GM12873 (cell line): ENCODE measurements at regions not wholly inside any gene's neighbourhood (a gene's known extent, or its start where the extent isn't known, plus 50 kb on each side); places are given as distances from the start of the nearest gene placed in this dataset.

Experiments used
- CTCF ChIP-seq: IDR thresholded peaks from 2 replicates; pipeline ENCODE4 v1.5.1; 2012; ENCODE audit warnings: low read depth, mild to moderate bottlenecking, moderate library complexity, low read length, control low read depth; ENCODE audit not compliant: insufficient read depth; ENCODE audit errors: missing control alignments

DNA sequence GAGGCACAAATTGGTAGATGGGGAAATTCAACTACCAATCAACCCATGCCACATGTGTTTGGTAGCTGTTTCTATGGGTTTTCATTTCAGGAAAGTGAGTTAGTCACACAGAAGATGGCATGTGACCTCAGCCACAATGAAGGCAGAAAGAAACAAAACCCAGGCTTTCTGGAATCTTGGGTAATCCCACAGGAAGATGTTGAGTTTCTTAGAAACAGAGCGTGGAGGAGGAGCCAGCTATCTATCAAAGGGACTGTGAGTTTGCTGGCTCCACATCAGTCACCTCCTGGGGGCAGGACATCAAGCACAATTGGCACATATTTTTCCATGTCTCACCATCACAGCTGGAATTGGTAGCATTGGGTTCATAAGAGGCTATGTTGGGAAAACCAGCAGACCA, 188.9 kb upstream of the PLXNA2 start:
- no peak for TF ChIP-seq CTCF

DNA sequence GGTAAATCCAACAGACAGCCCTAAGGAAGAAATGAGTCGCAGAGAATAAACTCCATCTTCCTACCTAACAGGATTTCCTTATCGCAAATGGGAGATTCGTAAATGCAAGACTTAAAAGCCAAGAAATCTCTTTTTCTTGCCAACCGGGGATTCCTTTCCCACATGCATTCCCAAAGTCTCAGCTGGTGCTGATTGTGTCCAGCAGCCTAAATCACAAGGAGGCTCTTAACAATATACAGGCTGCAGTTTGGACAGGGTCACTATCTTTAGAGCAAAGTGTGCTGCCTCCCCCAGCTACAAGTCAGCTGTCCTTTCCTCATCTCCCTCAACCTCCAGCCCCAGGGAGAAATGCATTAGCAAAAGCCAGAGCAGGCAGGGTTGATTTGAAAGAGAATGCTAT, 189.8 kb upstream of the PLXNA2 start:
- no peak for TF ChIP-seq CTCF

DNA sequence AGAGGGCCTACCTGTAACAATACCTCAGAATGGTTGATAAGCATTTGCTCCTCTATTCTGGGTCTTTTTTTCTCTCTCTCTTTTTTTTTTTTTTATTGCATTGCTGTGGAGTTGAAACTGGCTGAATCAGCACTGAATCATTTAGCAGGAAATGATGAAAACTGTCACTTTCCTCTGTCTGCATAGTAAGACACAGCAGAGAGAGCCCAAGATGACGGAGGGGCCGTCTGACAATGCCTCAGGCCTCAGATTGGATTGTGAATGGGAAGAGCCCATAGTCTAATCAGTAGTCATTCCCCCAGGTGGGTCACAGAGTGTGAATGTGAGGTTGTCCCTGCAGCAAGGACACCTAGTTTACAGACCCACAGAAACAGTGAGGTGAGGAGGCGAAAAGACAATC, 193.2 kb upstream of the PLXNA2 start:
- no peak for TF ChIP-seq CTCF

- no peak for TF ChIP-seq CTCF
These were observed 194.0 kb upstream of the PLXNA2 start for GRCh38 chr1:208438112-208438699.

DNA sequence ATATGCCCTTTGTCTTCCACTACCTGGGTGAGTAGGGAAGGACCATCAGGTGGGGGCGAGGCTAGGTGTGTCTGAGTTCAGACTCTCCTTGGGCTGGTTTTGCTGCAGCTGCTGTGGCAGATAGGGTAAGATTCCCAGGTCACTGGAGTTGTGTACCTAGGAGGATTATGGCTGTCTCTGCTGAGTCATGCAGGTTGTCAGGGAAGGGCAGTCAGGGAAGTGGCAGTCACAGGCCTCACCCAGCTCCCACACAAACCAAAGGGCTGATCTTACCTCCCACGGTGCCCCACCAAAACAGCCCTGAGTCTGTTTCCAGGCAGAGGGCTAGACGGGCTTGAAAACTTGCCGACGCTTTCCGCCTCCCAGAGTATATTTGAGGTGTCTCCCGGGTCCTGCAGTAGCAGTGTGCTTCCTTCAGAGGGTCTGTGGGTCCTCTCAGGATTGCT, 201.6 kb upstream of the PLXNA2 start:
- TF ChIP-seq CTCF = no peak

- no peak for TF ChIP-seq CTCF
These were observed 202.1 kb upstream of the PLXNA2 start for GRCh38 chr1:208446271-208446691.

DNA sequence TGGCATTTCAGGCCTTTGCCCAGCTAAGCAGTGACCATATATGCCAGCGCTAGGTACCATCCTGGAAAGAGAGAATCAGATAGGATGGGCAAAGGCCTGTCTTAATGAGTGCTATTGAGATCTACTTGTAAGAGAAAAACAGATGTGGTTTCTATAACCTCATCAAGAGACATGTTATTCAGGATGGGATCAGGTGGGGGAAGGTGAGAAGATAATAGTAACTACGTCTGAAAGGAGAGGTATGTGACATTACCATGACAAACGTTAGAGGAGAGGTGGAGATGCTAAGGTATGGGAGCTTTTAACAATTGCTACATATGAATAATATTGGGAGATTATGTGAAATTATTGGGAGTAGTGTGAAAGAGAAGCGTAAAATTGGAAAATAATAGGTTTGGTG, 204.2 kb upstream of the PLXNA2 start:
- no peak for TF ChIP-seq CTCF

- TF ChIP-seq CTCF = no peak
These were observed 205.8 kb upstream of the PLXNA2 start for GRCh38 chr1:208449951-208450350.
